ENCODE measurements at regions not wholly inside any gene's neighbourhood (a gene's known extent, or its start where the extent isn't known, plus 50 kb on each side); places are given as distances from the start of the nearest gene placed in this dataset.
"Not testable (repeated sequence)": the region's sequence is repeated elsewhere in the genome, so short reads cannot be mapped to it uniquely, and the experiment has no call there.

DNA sequence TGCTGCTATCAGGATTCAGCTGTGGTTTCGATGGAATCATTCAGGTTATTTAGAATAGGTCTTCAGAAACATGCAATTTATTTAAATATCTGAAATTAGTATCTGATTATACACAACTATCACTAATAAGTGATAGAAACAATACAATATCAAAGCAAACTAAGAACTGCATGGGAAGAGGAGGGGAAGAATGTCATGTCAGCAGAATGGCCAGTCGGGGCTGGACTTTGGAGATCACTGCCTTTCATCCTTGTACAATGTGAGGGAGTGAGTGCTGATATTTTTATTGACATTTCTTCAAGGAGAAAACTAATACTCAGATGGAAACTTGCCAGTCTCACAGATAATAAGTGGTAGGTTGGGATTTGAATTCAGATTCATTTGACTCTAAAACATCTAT, 224.0 kb upstream of the LINC00305 start:
- TF ChIP-seq BACH2 (CRISPR knock-in tag; IDR thresholded peaks at IDR 0.05; ENCODE audit: borderline replicate concordance) (no peak), RARB (CRISPR knock-in tag; IDR thresholded peaks at IDR 0.05) (no peak), GLIS3 (CRISPR knock-in tag; IDR thresholded peaks at IDR 0.05) (no peak), ZNF565 (CRISPR knock-in tag; conservative IDR thresholded peaks at IDR 0.05; ENCODE audit: low read depth) (no peak), PPARA (CRISPR knock-in tag; IDR thresholded peaks at IDR 0.05; ENCODE audit: borderline replicate concordance) (no peak), SNAI2 (CRISPR knock-in tag; IDR thresholded peaks at IDR 0.05) (no peak), CSDC2 (CRISPR knock-in tag; IDR thresholded peaks at IDR 0.05) (no peak), TCF4 (CRISPR knock-in tag; IDR thresholded peaks at IDR 0.05; ENCODE audit: borderline replicate concordance) (no peak), ZNF70 (CRISPR knock-in tag; IDR thresholded peaks at IDR 0.05) (no peak), OSR1 (CRISPR knock-in tag; IDR thresholded peaks at IDR 0.05) (no peak)
- TF ChIP-seq, protein P1, sequence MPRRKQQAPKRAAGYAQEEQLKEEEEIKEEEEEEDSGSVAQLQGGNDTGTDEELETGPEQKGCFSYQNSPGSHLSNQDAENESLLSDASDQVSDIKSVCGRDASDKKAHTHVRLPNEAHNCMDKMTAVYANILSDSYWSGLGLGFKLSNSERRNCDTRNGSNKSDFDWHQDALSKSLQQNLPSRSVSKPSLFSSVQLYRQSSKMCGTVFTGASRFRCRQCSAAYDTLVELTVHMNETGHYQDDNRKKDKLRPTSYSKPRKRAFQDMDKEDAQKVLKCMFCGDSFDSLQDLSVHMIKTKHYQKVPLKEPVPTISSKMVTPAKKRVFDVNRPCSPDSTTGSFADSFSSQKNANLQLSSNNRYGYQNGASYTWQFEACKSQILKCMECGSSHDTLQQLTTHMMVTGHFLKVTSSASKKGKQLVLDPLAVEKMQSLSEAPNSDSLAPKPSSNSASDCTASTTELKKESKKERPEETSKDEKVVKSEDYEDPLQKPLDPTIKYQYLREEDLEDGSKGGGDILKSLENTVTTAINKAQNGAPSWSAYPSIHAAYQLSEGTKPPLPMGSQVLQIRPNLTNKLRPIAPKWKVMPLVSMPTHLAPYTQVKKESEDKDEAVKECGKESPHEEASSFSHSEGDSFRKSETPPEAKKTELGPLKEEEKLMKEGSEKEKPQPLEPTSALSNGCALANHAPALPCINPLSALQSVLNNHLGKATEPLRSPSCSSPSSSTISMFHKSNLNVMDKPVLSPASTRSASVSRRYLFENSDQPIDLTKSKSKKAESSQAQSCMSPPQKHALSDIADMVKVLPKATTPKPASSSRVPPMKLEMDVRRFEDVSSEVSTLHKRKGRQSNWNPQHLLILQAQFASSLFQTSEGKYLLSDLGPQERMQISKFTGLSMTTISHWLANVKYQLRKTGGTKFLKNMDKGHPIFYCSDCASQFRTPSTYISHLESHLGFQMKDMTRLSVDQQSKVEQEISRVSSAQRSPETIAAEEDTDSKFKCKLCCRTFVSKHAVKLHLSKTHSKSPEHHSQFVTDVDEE (CRISPR knock-in tag; IDR thresholded peaks at IDR 0.05) = no peak
- TF ChIP-seq, protein P2, sequence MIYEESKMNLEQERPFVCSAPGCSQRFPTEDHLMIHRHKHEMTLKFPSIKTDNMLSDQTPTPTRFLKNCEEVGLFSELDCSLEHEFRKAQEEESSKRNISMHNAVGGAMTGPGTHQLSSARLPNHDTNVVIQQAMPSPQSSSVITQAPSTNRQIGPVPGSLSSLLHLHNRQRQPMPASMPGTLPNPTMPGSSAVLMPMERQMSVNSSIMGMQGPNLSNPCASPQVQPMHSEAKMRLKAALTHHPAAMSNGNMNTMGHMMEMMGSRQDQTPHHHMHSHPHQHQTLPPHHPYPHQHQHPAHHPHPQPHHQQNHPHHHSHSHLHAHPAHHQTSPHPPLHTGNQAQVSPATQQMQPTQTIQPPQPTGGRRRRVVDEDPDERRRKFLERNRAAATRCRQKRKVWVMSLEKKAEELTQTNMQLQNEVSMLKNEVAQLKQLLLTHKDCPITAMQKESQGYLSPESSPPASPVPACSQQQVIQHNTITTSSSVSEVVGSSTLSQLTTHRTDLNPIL (CRISPR knock-in tag; IDR thresholded peaks at IDR 0.05; ENCODE audit: low read depth) = no peak
- TF ChIP-seq, protein P3, sequence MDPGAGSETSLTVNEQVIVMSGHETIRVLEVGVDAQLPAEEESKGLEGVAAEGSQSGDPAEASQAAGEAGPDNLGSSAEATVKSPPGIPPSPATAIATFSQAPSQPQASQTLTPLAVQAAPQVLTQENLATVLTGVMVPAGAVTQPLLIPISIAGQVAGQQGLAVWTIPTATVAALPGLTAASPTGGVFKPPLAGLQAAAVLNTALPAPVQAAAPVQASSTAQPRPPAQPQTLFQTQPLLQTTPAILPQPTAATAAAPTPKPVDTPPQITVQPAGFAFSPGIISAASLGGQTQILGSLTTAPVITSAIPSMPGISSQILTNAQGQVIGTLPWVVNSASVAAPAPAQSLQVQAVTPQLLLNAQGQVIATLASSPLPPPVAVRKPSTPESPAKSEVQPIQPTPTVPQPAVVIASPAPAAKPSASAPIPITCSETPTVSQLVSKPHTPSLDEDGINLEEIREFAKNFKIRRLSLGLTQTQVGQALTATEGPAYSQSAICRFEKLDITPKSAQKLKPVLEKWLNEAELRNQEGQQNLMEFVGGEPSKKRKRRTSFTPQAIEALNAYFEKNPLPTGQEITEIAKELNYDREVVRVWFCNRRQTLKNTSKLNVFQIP (CRISPR knock-in tag; IDR thresholded peaks at IDR 0.05; ENCODE audit: borderline replicate concordance, low read depth) = no peak
- no peak for ATAC-seq

DNA sequence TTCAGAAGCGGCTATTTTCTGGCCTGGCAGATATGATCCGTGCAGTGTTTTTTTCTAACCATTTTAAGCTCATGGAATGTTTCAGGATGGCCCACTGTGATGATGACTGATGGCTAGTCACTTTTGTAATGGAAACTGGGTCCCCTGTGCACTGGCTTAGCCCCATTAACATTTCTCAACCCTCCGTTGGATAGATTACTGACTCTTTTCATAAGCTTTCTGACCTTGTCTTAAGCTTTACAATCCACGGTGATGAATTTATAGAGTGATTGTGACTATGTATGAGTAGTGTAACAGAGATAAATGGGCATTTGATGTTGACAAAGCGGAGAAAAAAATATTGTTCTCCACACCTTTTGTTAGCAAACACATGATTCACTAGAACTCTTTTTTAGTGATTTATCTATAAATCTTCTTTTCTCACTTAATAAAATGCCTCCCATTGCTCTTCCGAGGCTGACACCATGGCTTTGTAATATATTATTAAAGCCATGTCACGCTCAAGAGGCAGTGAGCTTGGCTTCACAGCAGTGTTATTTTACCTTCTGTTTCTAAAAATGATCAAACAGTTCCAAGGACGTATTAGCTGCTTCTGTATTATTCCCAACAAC, 221.0 kb upstream of the LINC00305 start:
- ATAC-seq = not testable (repeated sequence)

DNA sequence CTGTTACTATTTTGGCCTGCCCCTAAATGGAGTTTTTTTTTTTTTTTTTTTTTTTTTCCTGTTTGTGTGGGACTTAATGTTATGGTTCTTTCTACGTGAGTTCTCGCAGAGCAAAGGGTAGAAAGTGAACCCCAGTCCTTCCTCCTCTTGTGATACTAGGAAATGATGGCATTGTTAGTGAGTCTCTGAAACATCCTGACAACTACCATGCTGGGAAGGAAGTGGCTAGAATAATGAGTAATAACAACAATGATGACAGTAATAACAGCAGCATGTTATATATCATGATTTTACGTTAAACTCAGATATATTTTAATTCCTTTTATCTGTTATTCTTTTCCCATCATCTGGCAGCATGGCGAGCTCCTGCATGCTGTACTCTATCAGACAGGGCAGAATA, 216.2 kb upstream of the LINC00305 start:
- no peak for ATAC-seq
- TF ChIP-seq TCF4 (CRISPR knock-in tag; IDR thresholded peaks at IDR 0.05; ENCODE audit: borderline replicate concordance) (no peak), ZFP30 (CRISPR knock-in tag; IDR thresholded peaks at IDR 0.05) (no peak), SNAI2 (CRISPR knock-in tag; IDR thresholded peaks at IDR 0.05) (no peak), BACH2 (CRISPR knock-in tag; IDR thresholded peaks at IDR 0.05; ENCODE audit: borderline replicate concordance) (no peak), PPARA (CRISPR knock-in tag; IDR thresholded peaks at IDR 0.05; ENCODE audit: borderline replicate concordance) (no peak), RARB (CRISPR knock-in tag; IDR thresholded peaks at IDR 0.05) (no peak), ZNF70 (CRISPR knock-in tag; IDR thresholded peaks at IDR 0.05) (no peak), ZNF565 (CRISPR knock-in tag; conservative IDR thresholded peaks at IDR 0.05; ENCODE audit: low read depth) (no peak), CSDC2 (CRISPR knock-in tag; IDR thresholded peaks at IDR 0.05) (no peak), OSR1 (CRISPR knock-in tag; IDR thresholded peaks at IDR 0.05) (no peak)
- TF ChIP-seq, protein P3 (CRISPR knock-in tag; IDR thresholded peaks at IDR 0.05; ENCODE audit: borderline replicate concordance, low read depth) = no peak
- TF ChIP-seq, protein P2 (CRISPR knock-in tag; IDR thresholded peaks at IDR 0.05; ENCODE audit: low read depth) = no peak
- TF ChIP-seq, protein P4, sequence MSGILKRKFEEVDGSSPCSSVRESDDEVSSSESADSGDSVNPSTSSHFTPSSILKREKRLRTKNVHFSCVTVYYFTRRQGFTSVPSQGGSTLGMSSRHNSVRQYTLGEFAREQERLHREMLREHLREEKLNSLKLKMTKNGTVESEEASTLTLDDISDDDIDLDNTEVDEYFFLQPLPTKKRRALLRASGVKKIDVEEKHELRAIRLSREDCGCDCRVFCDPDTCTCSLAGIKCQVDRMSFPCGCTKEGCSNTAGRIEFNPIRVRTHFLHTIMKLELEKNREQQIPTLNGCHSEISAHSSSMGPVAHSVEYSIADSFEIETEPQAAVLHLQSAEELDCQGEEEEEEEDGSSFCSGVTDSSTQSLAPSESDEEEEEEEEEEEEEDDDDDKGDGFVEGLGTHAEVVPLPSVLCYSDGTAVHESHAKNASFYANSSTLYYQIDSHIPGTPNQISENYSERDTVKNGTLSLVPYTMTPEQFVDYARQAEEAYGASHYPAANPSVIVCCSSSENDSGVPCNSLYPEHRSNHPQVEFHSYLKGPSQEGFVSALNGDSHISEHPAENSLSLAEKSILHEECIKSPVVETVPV (CRISPR knock-in tag; IDR thresholded peaks at IDR 0.05) = no peak

DNA sequence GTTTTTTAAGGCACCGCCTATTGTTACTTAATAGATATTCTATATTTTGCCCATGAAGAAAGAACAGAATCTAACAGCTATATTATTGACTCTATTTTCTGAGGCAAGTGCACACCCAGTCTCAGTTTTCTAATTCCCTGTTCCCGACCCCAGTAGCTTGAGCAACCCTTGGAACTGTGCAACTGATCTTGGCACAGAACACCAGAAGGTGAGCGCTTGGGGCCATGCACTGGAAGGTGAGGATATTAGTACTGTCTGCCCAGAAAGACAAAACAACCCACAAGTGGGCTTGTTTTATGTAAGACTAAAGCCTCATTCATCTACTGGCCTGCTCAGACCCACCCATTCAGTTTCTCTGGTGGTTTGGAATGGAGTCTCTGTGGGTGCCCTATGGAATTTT, 188.8 kb upstream of the LINC00305 start:
- no peak for ATAC-seq
- TF ChIP-seq RARB (CRISPR knock-in tag; IDR thresholded peaks at IDR 0.05) = no peak
- TF ChIP-seq BACH2 (CRISPR knock-in tag; IDR thresholded peaks at IDR 0.05; ENCODE audit: borderline replicate concordance) = no peak
- no peak for TF ChIP-seq ZFP30 (CRISPR knock-in tag; IDR thresholded peaks at IDR 0.05)
- TF ChIP-seq TCF4 (CRISPR knock-in tag; IDR thresholded peaks at IDR 0.05; ENCODE audit: borderline replicate concordance) = no peak
- no peak for TF ChIP-seq ZNF565 (CRISPR knock-in tag; conservative IDR thresholded peaks at IDR 0.05; ENCODE audit: low read depth)
- TF ChIP-seq, protein P4 (CRISPR knock-in tag; IDR thresholded peaks at IDR 0.05) = no peak
- TF ChIP-seq, protein P2 (CRISPR knock-in tag; IDR thresholded peaks at IDR 0.05; ENCODE audit: low read depth) = no peak
- TF ChIP-seq, protein P3 (CRISPR knock-in tag; IDR thresholded peaks at IDR 0.05; ENCODE audit: borderline replicate concordance, low read depth) = no peak
- TF ChIP-seq SNAI2 (CRISPR knock-in tag; IDR thresholded peaks at IDR 0.05) = no peak
- TF ChIP-seq ISL1 (CRISPR knock-in tag; IDR thresholded peaks at IDR 0.05) = no peak
- TF ChIP-seq ZC3H10 (CRISPR knock-in tag; IDR thresholded peaks at IDR 0.05) = no peak
